Nephron progenitor cell (in vitro differentiated cells): ENCODE measurements at regions not wholly inside any gene's neighbourhood (a gene's known extent, or its start where the extent isn't known, plus 50 kb on each side); places are given as distances from the start of the nearest gene placed in this dataset.
A peak's percentile ranks its signal among the peaks of the same experiment; 100 is the strongest.
"Not testable (repeated sequence)": the region's sequence is repeated elsewhere in the genome, so short reads cannot be mapped to it uniquely, and the experiment has no call there.

Experiments
- DNase-seq: peaks from one replicate; pipeline ENCODE4 v3.0.0; 2021
- H3K27ac Mint-ChIP-seq: 2 replicates; pipeline ENCODE4 v1.8.0; 2021; ENCODE audit warnings: mild to moderate bottlenecking, moderate library complexity, mixed read lengths
- H3K27me3 Mint-ChIP-seq: 2 replicates; pipeline ENCODE4 v1.8.0; 2021; ENCODE audit warnings: mild to moderate bottlenecking, low read depth, mixed read lengths; ENCODE audit not compliant: poor library complexity
- H3K36me3 Mint-ChIP-seq: 2 replicates; pipeline ENCODE4 v1.8.0; 2021; ENCODE audit warnings: low read depth, mixed read lengths
- H3K4me1 Mint-ChIP-seq: 2 replicates; pipeline ENCODE4 v1.8.0; 2021; ENCODE audit warnings: mixed read lengths
- H3K4me3 Mint-ChIP-seq: 2 replicates; pipeline ENCODE4 v1.8.0; 2021; ENCODE audit warnings: mild to moderate bottlenecking, moderate library complexity, mixed read lengths
- H3K9me3 Mint-ChIP-seq: 2 replicates; pipeline ENCODE4 v1.8.0; 2021; ENCODE audit warnings: mild to moderate bottlenecking, moderate library complexity, mixed read lengths
- CTCF ChIP-seq: fragments of 200-600 bp; sonication (generic); IDR thresholded peaks from 2 replicates; pipeline ENCODE4 v1.5.0; 2021; ENCODE audit warnings: antibody characterized with exemption

DNA sequence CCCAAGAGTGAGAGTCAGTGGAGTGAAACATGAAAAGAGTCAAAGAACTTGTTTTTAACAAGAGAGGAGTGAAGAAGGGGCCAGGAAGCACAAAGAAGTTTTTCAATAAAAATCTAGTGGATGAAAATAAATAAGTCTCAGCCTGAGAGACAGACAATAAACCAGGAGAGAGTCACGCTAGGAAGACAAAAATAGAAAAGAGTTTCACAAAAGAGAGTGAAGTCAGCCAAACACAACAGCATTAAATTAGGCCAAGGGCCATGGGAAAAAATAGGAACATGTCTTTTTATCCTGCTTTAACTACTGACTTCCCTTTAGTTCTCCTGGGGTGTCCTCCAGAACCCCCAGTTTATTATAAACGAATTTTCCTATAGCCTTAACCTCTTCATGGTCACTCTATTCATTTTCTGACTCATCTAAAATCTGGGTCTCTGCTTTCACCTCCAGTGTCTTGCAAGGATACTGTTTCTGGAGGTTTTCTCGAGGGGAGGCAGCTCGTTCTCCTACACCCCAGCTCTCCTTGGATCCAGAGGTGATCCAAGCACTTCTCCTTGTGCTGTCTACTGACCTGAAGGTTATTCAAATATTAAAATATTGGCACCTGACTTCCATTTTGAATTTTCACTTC lies 571.5 kb upstream of the PPP2R3A start:
- peak overlapping the region; percentile 6 for H3K27ac Mint-ChIP-seq
- no peak for TF ChIP-seq CTCF
- peaks cover 54% of the 10 kb centered on the region for H3K9me3 Mint-ChIP-seq
- H3K36me3 Mint-ChIP-seq = peaks cover 9% of the 10 kb centered on the region
- DNase-seq = no peak
- peaks cover 4% of the 10 kb centered on the region for H3K27me3 Mint-ChIP-seq
- H3K4me1 Mint-ChIP-seq = peaks cover 5% of the 10 kb centered on the region
- no peak overlapping the region for H3K4me3 Mint-ChIP-seq

GRCh38 chr3:135412475-135412874 lies 553.1 kb upstream of the PPP2R3A start:
- Mint-ChIP-seq H3K36me3 (no peaks in the 10 kb centered on the region), H3K9me3 (no peaks in the 10 kb centered on the region), H3K27me3 (peaks cover 5% of the 10 kb centered on the region), H3K4me1 (peaks cover 7% of the 10 kb centered on the region), H3K4me3 (no peak overlapping the region), H3K27ac (peak overlapping the region; percentile 15)
- DNase-seq = no peak
- TF ChIP-seq CTCF = no peak

DNA sequence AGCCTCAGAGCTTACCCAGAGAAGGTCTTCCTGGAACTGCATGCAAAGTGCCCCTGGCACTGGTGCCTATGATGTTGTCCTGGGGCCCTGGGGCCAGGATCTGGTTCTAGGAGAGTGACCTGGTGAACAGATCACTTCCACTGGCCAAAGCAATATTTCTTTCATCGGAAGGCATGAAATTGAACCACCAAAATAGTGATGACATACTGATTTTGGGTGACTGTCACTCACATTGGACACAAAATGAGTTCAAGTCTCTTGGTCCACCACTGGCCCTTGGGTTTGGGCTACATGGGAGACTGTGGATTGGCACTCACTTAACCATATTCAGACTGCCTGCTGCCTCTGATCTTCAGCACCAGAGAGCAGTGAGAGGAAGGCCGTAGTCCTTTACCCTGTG lies 549.3 kb upstream of the PPP2R3A start:
- no peak overlapping the region for H3K4me3 Mint-ChIP-seq
- no peak for DNase-seq
- peaks cover 9% of the 10 kb centered on the region for H3K27me3 Mint-ChIP-seq
- peaks cover 7% of the 10 kb centered on the region for H3K4me1 Mint-ChIP-seq
- H3K27ac Mint-ChIP-seq = no peak overlapping the region
- no peak for TF ChIP-seq CTCF
- peaks cover 8% of the 10 kb centered on the region for H3K9me3 Mint-ChIP-seq
- no peaks in the 10 kb centered on the region for H3K36me3 Mint-ChIP-seq

GRCh38 chr3:135419155-135419554 lies 546.4 kb upstream of the PPP2R3A start:
- DNase-seq = no peak
- peaks cover 9% of the 10 kb centered on the region for H3K27me3 Mint-ChIP-seq
- H3K4me3 Mint-ChIP-seq = no peak overlapping the region
- no peaks in the 10 kb centered on the region for H3K36me3 Mint-ChIP-seq
- no peak overlapping the region for H3K27ac Mint-ChIP-seq
- TF ChIP-seq CTCF = no peak
- peaks cover 8% of the 10 kb centered on the region for H3K9me3 Mint-ChIP-seq
- peaks cover 7% of the 10 kb centered on the region for H3K4me1 Mint-ChIP-seq

GRCh38 chr3:135426508-135426907 lies 539.0 kb upstream of the PPP2R3A start:
- no peak for TF ChIP-seq CTCF
- Mint-ChIP-seq H3K36me3 (no peaks in the 10 kb centered on the region), H3K9me3 (peaks cover 6% of the 10 kb centered on the region), H3K4me1 (no peaks in the 10 kb centered on the region), H3K4me3 (no peak overlapping the region), H3K27me3 (no peaks in the 10 kb centered on the region), H3K27ac (no peak overlapping the region)
- no peak for DNase-seq

DNA sequence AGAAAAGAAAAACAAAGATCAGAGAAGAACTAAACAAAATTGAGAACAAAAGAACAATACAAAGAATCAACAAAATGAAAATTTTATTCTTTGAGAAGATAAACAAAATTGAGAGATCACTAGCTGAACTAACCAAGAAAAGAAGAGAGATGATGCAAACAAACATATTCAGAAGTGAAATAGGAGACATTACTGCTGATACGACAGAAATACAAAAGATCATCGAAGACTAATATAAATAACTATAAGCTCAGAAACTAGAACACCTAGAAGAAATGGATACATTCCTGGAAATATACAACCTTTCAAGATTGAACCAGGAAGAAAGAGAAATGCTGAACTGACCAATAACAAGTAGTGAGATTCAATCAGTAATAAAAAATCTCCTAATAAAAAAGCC lies 533.1 kb upstream of the PPP2R3A start:
- H3K36me3 Mint-ChIP-seq = peaks cover 9% of the 10 kb centered on the region
- no peak for TF ChIP-seq CTCF
- H3K27me3 Mint-ChIP-seq = no peaks in the 10 kb centered on the region
- no peak for DNase-seq
- H3K9me3 Mint-ChIP-seq = peaks cover 28% of the 10 kb centered on the region
- no peaks in the 10 kb centered on the region for H3K4me1 Mint-ChIP-seq
- no peak overlapping the region for H3K4me3 Mint-ChIP-seq
- H3K27ac Mint-ChIP-seq = no peak overlapping the region

DNA sequence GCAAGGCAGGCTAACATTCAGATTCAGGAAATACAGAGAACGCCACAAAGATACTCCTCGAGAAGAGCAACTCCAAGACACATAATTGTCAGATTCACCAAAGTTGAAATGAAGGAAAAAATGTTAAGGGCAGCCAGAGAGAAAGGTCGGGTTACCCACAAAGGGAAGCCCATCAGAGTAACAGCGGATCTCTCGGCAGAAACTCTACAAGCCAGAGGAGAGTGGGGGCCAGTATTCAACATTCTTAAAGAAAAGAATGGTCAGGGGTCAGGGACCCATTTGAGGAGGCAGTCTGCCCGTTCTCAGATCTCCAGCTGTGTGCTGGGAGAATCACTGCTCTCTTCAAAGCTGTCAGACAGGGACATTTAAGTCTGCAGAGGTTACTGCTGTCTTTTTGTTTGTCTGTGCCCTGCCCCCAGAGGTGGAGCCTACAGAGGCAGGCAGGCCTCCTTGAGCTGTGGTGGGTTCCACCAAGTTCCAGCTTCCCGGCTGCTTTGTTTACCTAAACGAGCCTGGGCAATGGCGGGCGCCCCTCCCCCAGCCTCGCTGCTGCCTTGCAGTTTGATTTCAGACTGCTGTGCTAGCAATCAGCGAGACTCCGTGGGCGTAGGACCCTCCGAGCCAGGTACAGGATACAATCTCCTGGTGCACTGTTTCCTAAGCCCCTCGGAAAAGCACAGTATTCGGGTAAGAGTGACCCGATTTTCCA lies 526.5 kb upstream of the PPP2R3A start:
- Mint-ChIP-seq H3K36me3 (peaks cover 13% of the 10 kb centered on the region), H3K4me1 (peaks cover 25% of the 10 kb centered on the region), H3K4me3 (peak overlapping the region; percentile 70), H3K9me3 (peaks cover 32% of the 10 kb centered on the region)
- H3K27ac Mint-ChIP-seq, DNase-seq, H3K27me3 Mint-ChIP-seq: not testable (repeated sequence)

DNA sequence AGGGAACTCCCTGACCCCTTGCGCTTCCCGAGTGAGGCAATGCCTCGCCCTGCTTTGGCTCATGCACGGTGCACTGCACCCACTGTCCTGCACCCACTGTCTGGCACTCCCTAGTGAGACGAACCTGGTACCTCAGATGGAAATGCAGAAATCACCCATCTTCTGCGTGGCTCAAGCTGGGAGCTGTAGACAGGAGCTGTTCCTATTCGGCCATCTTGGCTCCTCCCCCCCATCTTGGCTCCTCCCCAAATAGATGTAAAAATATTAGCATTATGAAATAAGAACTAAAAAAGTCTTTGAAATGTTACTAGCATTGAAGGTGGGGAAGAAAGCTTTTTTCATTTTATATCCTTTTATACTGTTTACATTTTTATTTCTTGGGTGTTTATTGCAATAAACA lies 525.9 kb upstream of the PPP2R3A start:
- not testable (repeated sequence) for H3K27ac Mint-ChIP-seq

More for the DNA sequence above, 525.9 kb upstream of the PPP2R3A start:
- Mint-ChIP-seq H3K4me3 (peak overlapping the region; percentile 70), H3K36me3 (peaks cover 13% of the 10 kb centered on the region), H3K9me3 (peaks cover 27% of the 10 kb centered on the region), H3K4me1 (peaks cover 28% of the 10 kb centered on the region)
- DNase-seq, H3K27me3 Mint-ChIP-seq: not testable (repeated sequence)
